T47D (cell line): ENCODE measurements at regions not wholly inside any gene's neighbourhood (a gene's known extent, or its start where the extent isn't known, plus 50 kb on each side); places are given as distances from the start of the nearest gene placed in this dataset.

Experiments used
- DNase-seq, 2 experiments: peaks; one replicate each; pipeline versions ENCODE4 v3.0.0 to v3.0.0-alpha.2; 2011 to 2012; ENCODE audit warnings: low read depth in 1 of 2, low spot score in 1 of 2
- JUND ChIP-seq: IDR thresholded peaks from 2 replicates; pipeline ENCODE4 v1.6.1; 2012; ENCODE audit warnings: low read depth
- in situ Hi-C: cut with HindIII; loops from 2 replicates; pipeline ENCODE4 v1.10.0; 2016; ENCODE audit warnings: low sequenced_read_pairs, low pct_unique_long_range_greater_than_20kb

GRCh38 chr3:7865611-7866010 is 636.0 kb upstream of the LMCD1 start:
- no peak for TF ChIP-seq JUND
- in situ Hi-C loops, result no loop called here
- no peak for DNase-seq

- in situ Hi-C loops, result no loop called here
- TF ChIP-seq JUND, result no peak
Observed at GRCh38 chr3:7867587-7867986, 634.0 kb upstream of the LMCD1 start.

DNA sequence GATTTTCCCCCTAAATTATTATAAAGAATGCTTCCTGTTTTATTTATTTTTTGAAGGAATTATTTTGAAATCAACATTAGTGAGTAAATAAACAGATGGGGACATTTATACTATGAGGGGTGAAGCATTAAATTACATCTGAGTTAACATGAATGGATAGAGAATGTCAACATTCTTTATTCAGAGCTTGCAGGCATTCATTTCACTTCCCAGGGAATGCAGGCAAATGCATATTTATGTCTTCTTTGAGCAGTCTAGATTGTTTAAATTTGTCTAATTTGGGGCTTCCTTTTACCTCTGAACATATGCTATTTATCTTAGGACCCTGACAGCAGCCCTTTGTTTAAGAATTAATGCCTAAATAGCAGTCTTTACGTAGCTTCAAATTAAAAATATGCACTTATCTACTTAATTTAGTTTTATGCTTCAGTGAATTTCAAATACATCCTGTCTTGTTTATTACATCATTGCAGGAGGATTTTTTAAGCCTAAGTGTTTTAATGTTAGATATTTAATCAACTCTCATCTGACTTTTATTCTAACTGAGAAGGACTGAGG is 630.5 kb upstream of the LMCD1 start:
- DNase-seq, result no peak
- TF ChIP-seq JUND, result no peak
- in situ Hi-C loops, result no loop called here

More at GRCh38 chr3:7867587-7867986, 634.0 kb upstream of the LMCD1 start:
- DNase-seq, result no peak

- no peak for TF ChIP-seq JUND
- in situ Hi-C loops, result no loop called here
- DNase-seq, result no peak
Observed at GRCh38 chr3:7874116-7874515, 627.5 kb upstream of the LMCD1 start.

GRCh38 chr3:7875925-7876324 is 625.7 kb upstream of the LMCD1 start:
- in situ Hi-C loops, result no loop called here
- no peak for TF ChIP-seq JUND
- no peak for DNase-seq

GRCh38 chr3:7876741-7877297 is 624.8 kb upstream of the LMCD1 start:
- no peak for DNase-seq
- in situ Hi-C loops, result no loop called here

GRCh38 chr3:7877312-7877711 is 624.3 kb upstream of the LMCD1 start:
- no peak for DNase-seq
- in situ Hi-C loops, result no loop called here

More at GRCh38 chr3:7876741-7877297, 624.8 kb upstream of the LMCD1 start:
- TF ChIP-seq JUND, result no peak

GRCh38 chr3:7879572-7879971 is 622.1 kb upstream of the LMCD1 start:
- in situ Hi-C loops, result no loop called here
- DNase-seq, result no peak
- TF ChIP-seq JUND, result no peak

More at GRCh38 chr3:7877312-7877711, 624.3 kb upstream of the LMCD1 start:
- no peak for TF ChIP-seq JUND

DNA sequence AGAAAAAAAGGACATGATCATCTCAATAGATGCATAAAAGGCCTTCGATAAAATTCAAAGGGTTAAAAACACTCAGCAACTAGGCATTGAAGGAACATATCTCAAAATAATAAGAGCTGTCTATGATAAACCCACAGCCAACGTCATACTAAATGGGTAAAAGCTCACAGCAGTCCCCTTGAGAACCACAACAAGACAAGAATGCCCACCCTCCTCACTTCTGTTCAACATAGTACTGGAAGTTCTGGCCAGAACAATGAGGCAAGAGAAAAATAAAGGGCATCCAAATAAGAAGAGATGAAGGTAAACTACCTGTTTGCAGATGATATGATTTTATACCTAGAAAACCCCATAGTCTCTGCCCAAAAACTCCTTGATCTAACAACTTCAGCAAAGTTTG is 619.7 kb upstream of the LMCD1 start:
- DNase-seq, result no peak
- no peak for TF ChIP-seq JUND
- in situ Hi-C loops, result no loop called here

GRCh38 chr3:7897655-7898054 is 604.0 kb upstream of the LMCD1 start:
- in situ Hi-C loops, result no loop called here
- TF ChIP-seq JUND, result no peak
- no peak for DNase-seq

DNA sequence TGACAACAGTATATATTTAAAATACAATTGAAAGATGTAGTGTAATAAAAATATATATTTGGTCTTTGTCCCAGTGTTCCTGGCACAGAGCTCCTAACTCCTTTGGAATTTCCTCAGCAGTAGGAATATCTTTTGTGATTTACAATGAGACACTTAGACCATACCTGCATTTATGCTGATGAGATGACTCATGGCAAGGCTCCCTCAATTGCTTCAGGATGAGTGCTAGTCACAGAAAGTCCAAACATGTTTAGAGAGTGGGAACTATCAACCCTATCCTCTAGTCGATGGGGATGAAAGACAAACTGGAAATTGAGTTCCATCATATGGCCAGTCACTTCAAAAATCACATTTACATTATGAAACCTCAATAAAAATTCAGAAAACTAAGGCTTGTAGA is 588.3 kb upstream of the LMCD1 start:
- DNase-seq, result no peak
- TF ChIP-seq JUND, result no peak
- in situ Hi-C loops, result no loop called here

- no peak for TF ChIP-seq JUND
- in situ Hi-C loops, result no loop called here
- no peak for DNase-seq
Observed at GRCh38 chr3:7915356-7915755, 586.3 kb upstream of the LMCD1 start.

GRCh38 chr3:7917443-7918151 is 584.0 kb upstream of the LMCD1 start:
- TF ChIP-seq JUND, result no peak
- no peak for DNase-seq
- in situ Hi-C loops, result no loop called here
